ENCODE measurements at regions not wholly inside any gene's neighbourhood (a gene's known extent, or its start where the extent isn't known, plus 50 kb on each side); places are given as distances from the start of the nearest gene placed in this dataset.

- H3K27me3 ChIP-seq (ENCODE audit: insufficient read depth, low read length) = peaks cover 11% of the 10 kb centered on the region
- no peaks in the 10 kb centered on the region for H3K79me2 ChIP-seq (ENCODE audit: insufficient read depth, low read length)
- no peak overlapping the region for H3K4me2 ChIP-seq (ENCODE audit: insufficient read depth, low read length)
- H4K20me1 ChIP-seq (ENCODE audit: insufficient read depth, low read length) = no peaks in the 10 kb centered on the region
- no peak overlapping the region for H3K4me3 ChIP-seq (ENCODE audit: insufficient read depth, low read length)
- H3K27ac ChIP-seq (ENCODE audit: low read depth, low read length) = no peak overlapping the region
- DNase-seq (ENCODE audit: insufficient read length, low spot score, missing footprints) = no peak
- H3K4me1 ChIP-seq (ENCODE audit: insufficient read depth, low read length) = peaks cover 15% of the 10 kb centered on the region
- TF ChIP-seq CTCF (IDR thresholded peaks at IDR 0.05; ENCODE audit: extremely low read depth, low read depth, low read length) = no peak
- H3K9me3 ChIP-seq (ENCODE audit: low read depth, low read length) = no peaks in the 10 kb centered on the region
- no peak overlapping the region for H2AFZ ChIP-seq (ENCODE audit: low read length)
- no peaks in the 10 kb centered on the region for H3K36me3 ChIP-seq (ENCODE audit: insufficient read depth, low read length)
Observed at GRCh38 chr2:65663831-65664407, 231.5 kb upstream of the SPRED2 start.

GRCh38 chr2:65662654-65663432 lies 230.4 kb upstream of the SPRED2 start:
- Histone ChIP-seq H4K20me1 (ENCODE audit: insufficient read depth, low read length) (no peaks in the 10 kb centered on the region), H3K4me3 (ENCODE audit: insufficient read depth, low read length) (peak overlapping the region; percentile 39), H3K36me3 (ENCODE audit: insufficient read depth, low read length) (no peaks in the 10 kb centered on the region), H3K79me2 (ENCODE audit: insufficient read depth, low read length) (no peaks in the 10 kb centered on the region), H2AFZ (ENCODE audit: low read length) (no peak overlapping the region), H3K27ac (ENCODE audit: low read depth, low read length) (no peak overlapping the region), H3K9me3 (ENCODE audit: low read depth, low read length) (no peaks in the 10 kb centered on the region), H3K4me2 (ENCODE audit: insufficient read depth, low read length) (peak overlapping the region; percentile 68), H3K27me3 (ENCODE audit: insufficient read depth, low read length) (peaks cover 15% of the 10 kb centered on the region), H3K4me1 (ENCODE audit: insufficient read depth, low read length) (peaks cover 16% of the 10 kb centered on the region)
- peak; percentile 83 for DNase-seq (ENCODE audit: insufficient read length, low spot score, missing footprints)
- no peak for TF ChIP-seq CTCF (IDR thresholded peaks at IDR 0.05; ENCODE audit: extremely low read depth, low read depth, low read length)

- H3K9me3 ChIP-seq (ENCODE audit: low read depth, low read length) = no peaks in the 10 kb centered on the region
- H3K27ac ChIP-seq (ENCODE audit: low read depth, low read length) = no peak overlapping the region
- no peak overlapping the region for H2AFZ ChIP-seq (ENCODE audit: low read length)
- peaks cover 16% of the 10 kb centered on the region for H3K4me1 ChIP-seq (ENCODE audit: insufficient read depth, low read length)
- peaks cover 15% of the 10 kb centered on the region for H3K27me3 ChIP-seq (ENCODE audit: insufficient read depth, low read length)
- no peaks in the 10 kb centered on the region for H3K36me3 ChIP-seq (ENCODE audit: insufficient read depth, low read length)
- H3K79me2 ChIP-seq (ENCODE audit: insufficient read depth, low read length) = no peaks in the 10 kb centered on the region
- peak overlapping the region; percentile 39 for H3K4me3 ChIP-seq (ENCODE audit: insufficient read depth, low read length)
- H3K4me2 ChIP-seq (ENCODE audit: insufficient read depth, low read length) = peak overlapping the region; percentile 68
- no peaks in the 10 kb centered on the region for H4K20me1 ChIP-seq (ENCODE audit: insufficient read depth, low read length)
- DNase-seq (ENCODE audit: insufficient read length, low spot score, missing footprints) = peak; percentile 65
- no peak for TF ChIP-seq CTCF (IDR thresholded peaks at IDR 0.05; ENCODE audit: extremely low read depth, low read depth, low read length)
Observed at GRCh38 chr2:65661980-65662653, 229.7 kb upstream of the SPRED2 start.

GRCh38 chr2:65660340-65660739 lies 227.9 kb upstream of the SPRED2 start:
- H3K27me3 ChIP-seq (ENCODE audit: insufficient read depth, low read length) = peaks cover 24% of the 10 kb centered on the region
- peaks cover 16% of the 10 kb centered on the region for H3K4me1 ChIP-seq (ENCODE audit: insufficient read depth, low read length)
- H3K36me3 ChIP-seq (ENCODE audit: insufficient read depth, low read length) = no peaks in the 10 kb centered on the region
- H3K27ac ChIP-seq (ENCODE audit: low read depth, low read length) = no peak overlapping the region
- H4K20me1 ChIP-seq (ENCODE audit: insufficient read depth, low read length) = no peaks in the 10 kb centered on the region
- H3K79me2 ChIP-seq (ENCODE audit: insufficient read depth, low read length) = no peaks in the 10 kb centered on the region
- H3K9me3 ChIP-seq (ENCODE audit: low read depth, low read length) = no peaks in the 10 kb centered on the region
- H3K4me3 ChIP-seq (ENCODE audit: insufficient read depth, low read length) = no peak overlapping the region
- DNase-seq (ENCODE audit: insufficient read length, low spot score, missing footprints) = no peak
- H3K4me2 ChIP-seq (ENCODE audit: insufficient read depth, low read length) = no peak overlapping the region
- TF ChIP-seq CTCF (IDR thresholded peaks at IDR 0.05; ENCODE audit: extremely low read depth, low read depth, low read length) = no peak
- H2AFZ ChIP-seq (ENCODE audit: low read length) = no peak overlapping the region
